HL-60 (cell line): ENCODE measurements at regions not wholly inside any gene's neighbourhood (a gene's known extent, or its start where the extent isn't known, plus 50 kb on each side); places are given as distances from the start of the nearest gene placed in this dataset.

Experiments
- DNase-seq, 2 experiments: peaks; one replicate each; pipeline ENCODE4 v3.0.0-alpha.2; 2010 to 2020; ENCODE audit warnings: low read depth in 1 of 2, low spot score in 1 of 2
- H3K27ac ChIP-seq: fragments of 250-450 bp; sonication (Bioruptor Pico); replicated peaks from 2 replicates; pipeline ENCODE4 v1.5.1; 2020; ENCODE audit warnings: mild to moderate bottlenecking, moderate library complexity
- H3K27me3 ChIP-seq: fragments of 250-450 bp; sonication (Bioruptor Pico); 2 replicates; pipeline ENCODE4 v1.5.1; 2021; ENCODE audit warnings: mild to moderate bottlenecking, moderate library complexity; ENCODE audit not compliant: insufficient read depth, poor library complexity, severe bottlenecking
- H3K4me3 ChIP-seq: replicated peaks from 2 replicates; pipeline ENCODE4 v1.5.1; 2011; ENCODE audit warnings: mild to moderate bottlenecking, control low read depth, low read length; ENCODE audit not compliant: insufficient read depth
- GABPA ChIP-seq: IDR thresholded peaks from 2 replicates; pipeline ENCODE4 v1.6.1; 2012; ENCODE audit warnings: low read depth
- POLR2AphosphoS5 ChIP-seq: IDR thresholded peaks from 2 replicates; pipeline ENCODE4 v1.6.1; 2012; ENCODE audit warnings: low read depth
- SPI1 ChIP-seq: IDR thresholded peaks from 2 replicates; pipeline ENCODE4 v1.6.1; 2012; ENCODE audit warnings: low read depth, mild to moderate bottlenecking, borderline replicate concordance
- TF ChIP-seq, protein P1 (sequence below): IDR thresholded peaks from one replicate; pipeline ENCODE4 v1.5.1; 2011; ENCODE audit warnings: low read length, control low read depth, inconsistent platforms; ENCODE audit not compliant: insufficient read depth
- TF ChIP-seq, protein P2 (sequence below): IDR thresholded peaks from 2 replicates; pipeline ENCODE4 v1.6.1; 2012; ENCODE audit warnings: low read depth; ENCODE audit not compliant: insufficient replicate concordance

DNA sequence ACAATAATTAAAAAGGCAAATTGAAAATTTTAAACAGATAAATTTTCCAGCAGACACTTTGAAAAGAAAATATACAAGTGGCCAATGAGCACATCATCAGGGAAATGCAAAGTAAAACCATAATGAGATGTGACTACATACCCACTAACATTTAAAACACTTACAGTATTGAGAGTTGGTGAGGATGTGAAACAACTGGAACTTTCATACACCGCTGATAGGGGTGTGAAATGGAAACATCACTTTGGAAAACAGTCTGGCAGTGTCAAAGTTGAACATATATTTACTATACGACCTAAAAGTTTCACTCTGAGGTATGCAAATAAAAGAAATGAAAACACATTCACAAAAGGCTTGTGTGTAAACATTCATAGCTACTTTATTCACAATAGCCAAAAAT lies 94.0 kb upstream of the GNAO1 start:
- no peak for DNase-seq
- Histone ChIP-seq H3K27ac (no peak overlapping the region), H3K27me3 (no peaks in the 10 kb centered on the region), H3K4me3 (no peak overlapping the region)
- TF ChIP-seq POLR2AphosphoS5 (no peak), SPI1 (no peak), GABPA (no peak)
- TF ChIP-seq, protein P1, sequence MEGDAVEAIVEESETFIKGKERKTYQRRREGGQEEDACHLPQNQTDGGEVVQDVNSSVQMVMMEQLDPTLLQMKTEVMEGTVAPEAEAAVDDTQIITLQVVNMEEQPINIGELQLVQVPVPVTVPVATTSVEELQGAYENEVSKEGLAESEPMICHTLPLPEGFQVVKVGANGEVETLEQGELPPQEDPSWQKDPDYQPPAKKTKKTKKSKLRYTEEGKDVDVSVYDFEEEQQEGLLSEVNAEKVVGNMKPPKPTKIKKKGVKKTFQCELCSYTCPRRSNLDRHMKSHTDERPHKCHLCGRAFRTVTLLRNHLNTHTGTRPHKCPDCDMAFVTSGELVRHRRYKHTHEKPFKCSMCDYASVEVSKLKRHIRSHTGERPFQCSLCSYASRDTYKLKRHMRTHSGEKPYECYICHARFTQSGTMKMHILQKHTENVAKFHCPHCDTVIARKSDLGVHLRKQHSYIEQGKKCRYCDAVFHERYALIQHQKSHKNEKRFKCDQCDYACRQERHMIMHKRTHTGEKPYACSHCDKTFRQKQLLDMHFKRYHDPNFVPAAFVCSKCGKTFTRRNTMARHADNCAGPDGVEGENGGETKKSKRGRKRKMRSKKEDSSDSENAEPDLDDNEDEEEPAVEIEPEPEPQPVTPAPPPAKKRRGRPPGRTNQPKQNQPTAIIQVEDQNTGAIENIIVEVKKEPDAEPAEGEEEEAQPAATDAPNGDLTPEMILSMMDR: no peak
- TF ChIP-seq, protein P2, sequence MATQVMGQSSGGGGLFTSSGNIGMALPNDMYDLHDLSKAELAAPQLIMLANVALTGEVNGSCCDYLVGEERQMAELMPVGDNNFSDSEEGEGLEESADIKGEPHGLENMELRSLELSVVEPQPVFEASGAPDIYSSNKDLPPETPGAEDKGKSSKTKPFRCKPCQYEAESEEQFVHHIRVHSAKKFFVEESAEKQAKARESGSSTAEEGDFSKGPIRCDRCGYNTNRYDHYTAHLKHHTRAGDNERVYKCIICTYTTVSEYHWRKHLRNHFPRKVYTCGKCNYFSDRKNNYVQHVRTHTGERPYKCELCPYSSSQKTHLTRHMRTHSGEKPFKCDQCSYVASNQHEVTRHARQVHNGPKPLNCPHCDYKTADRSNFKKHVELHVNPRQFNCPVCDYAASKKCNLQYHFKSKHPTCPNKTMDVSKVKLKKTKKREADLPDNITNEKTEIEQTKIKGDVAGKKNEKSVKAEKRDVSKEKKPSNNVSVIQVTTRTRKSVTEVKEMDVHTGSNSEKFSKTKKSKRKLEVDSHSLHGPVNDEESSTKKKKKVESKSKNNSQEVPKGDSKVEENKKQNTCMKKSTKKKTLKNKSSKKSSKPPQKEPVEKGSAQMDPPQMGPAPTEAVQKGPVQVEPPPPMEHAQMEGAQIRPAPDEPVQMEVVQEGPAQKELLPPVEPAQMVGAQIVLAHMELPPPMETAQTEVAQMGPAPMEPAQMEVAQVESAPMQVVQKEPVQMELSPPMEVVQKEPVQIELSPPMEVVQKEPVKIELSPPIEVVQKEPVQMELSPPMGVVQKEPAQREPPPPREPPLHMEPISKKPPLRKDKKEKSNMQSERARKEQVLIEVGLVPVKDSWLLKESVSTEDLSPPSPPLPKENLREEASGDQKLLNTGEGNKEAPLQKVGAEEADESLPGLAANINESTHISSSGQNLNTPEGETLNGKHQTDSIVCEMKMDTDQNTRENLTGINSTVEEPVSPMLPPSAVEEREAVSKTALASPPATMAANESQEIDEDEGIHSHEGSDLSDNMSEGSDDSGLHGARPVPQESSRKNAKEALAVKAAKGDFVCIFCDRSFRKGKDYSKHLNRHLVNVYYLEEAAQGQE: no peak

DNA sequence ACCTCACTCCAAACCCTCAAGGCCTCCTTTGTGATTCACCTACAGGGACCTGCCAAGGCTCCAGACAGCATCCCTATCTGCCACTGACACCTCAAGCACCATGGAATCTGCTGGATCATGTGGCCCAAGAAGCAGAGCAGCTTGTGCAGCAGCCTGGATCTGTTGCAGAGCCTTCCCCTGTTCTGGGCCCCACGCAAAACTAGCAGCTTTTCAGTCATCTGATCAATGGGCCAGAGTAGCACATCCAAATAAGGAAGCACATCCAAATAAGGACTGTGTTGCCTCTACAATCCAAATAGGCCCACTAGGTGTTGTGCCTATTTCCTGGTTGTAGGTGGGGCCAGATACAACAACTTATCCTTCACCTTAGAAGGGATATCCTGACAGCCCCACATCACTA lies 97.1 kb upstream of the GNAO1 start:
- no peak for DNase-seq
- Histone ChIP-seq H3K27me3 (no peaks in the 10 kb centered on the region), H3K4me3 (no peak overlapping the region), H3K27ac (no peak overlapping the region)
- TF ChIP-seq, protein P1: no peak
- no peak for TF ChIP-seq POLR2AphosphoS5
- TF ChIP-seq, protein P2: no peak

DNA sequence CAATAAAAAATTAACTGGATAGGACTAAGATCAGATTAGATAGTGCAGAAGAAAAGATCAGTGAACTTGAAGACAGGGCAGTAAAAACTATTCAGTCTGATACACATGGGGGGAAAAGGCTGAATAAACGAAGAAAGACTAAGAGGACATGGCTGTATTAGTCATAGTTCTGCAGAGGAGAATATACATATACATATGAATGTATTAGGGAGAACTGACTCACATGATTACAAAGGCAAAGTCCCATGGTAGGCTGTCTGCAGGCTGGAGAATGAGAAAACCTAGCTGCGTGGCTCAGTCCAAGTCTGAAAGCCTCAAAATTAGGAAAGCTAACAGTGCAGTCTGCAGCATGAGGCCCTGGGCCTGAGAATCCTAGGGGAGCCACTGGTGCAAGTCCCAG lies 98.2 kb upstream of the GNAO1 start:
- Histone ChIP-seq H3K4me3 (no peak overlapping the region), H3K27me3 (no peaks in the 10 kb centered on the region), H3K27ac (no peak overlapping the region)
- TF ChIP-seq, protein P1: no peak
- TF ChIP-seq SPI1 (no peak), GABPA (no peak), POLR2AphosphoS5 (no peak)
- TF ChIP-seq, protein P2: no peak
- DNase-seq: no peak
